ENCODE measurements at regions not wholly inside any gene's neighbourhood (a gene's known extent, or its start where the extent isn't known, plus 50 kb on each side); places are given as distances from the start of the nearest gene placed in this dataset.

- in situ Hi-C loops (cut with HindIII; ENCODE audit: low sequenced_read_pairs): no loop called here
- TF ChIP-seq CTCF (IDR thresholded peaks at IDR 0.05; ENCODE audit: low read depth, low read length, missing control alignments): no peak
- DNase-seq (ENCODE audit: low read depth): no peak
- H3K4me3 ChIP-seq (ENCODE audit: low read depth, low read length): no peak overlapping the region
These were observed 731.5 kb upstream of the FZD8 start for GRCh38 chr10:36373424-36374096.

- no peak for TF ChIP-seq CTCF (IDR thresholded peaks at IDR 0.05; ENCODE audit: low read depth, low read length, missing control alignments)
- DNase-seq (ENCODE audit: low read depth): no peak
- in situ Hi-C loops (cut with HindIII; ENCODE audit: low sequenced_read_pairs): no loop called here
- H3K4me3 ChIP-seq (ENCODE audit: low read depth, low read length): no peak overlapping the region
These were observed 725.3 kb upstream of the FZD8 start for GRCh38 chr10:36367362-36367761.

GRCh38 chr10:36366843-36367242 lies 724.7 kb upstream of the FZD8 start:
- in situ Hi-C loops (cut with HindIII; ENCODE audit: low sequenced_read_pairs): no loop called here
- no peak overlapping the region for H3K4me3 ChIP-seq (ENCODE audit: low read depth, low read length)
- no peak for DNase-seq (ENCODE audit: low read depth)
- TF ChIP-seq CTCF (IDR thresholded peaks at IDR 0.05; ENCODE audit: low read depth, low read length, missing control alignments): no peak

DNA sequence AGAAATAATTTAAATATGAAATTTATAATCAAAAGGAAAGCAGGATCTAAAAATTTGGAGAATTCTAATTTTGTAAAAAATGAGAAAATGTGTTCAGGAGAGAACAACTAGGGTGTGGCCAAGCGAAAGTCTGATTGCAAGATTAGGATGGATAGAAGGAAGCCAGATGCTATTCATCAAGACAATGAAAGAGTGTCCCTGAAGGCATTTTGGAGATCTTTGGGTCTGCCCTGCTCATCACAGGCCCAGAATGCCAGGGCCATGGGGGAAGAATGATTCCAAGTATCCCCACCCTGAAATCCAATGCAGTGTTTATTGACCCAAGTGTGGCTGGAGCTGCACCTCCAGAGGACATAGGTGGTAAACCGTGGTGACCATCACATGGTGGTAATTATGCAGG lies 724.0 kb upstream of the FZD8 start:
- in situ Hi-C loops (cut with HindIII; ENCODE audit: low sequenced_read_pairs): no loop called here
- TF ChIP-seq CTCF (IDR thresholded peaks at IDR 0.05; ENCODE audit: low read depth, low read length, missing control alignments): no peak
- DNase-seq (ENCODE audit: low read depth): no peak
- no peak overlapping the region for H3K4me3 ChIP-seq (ENCODE audit: low read depth, low read length)

DNA sequence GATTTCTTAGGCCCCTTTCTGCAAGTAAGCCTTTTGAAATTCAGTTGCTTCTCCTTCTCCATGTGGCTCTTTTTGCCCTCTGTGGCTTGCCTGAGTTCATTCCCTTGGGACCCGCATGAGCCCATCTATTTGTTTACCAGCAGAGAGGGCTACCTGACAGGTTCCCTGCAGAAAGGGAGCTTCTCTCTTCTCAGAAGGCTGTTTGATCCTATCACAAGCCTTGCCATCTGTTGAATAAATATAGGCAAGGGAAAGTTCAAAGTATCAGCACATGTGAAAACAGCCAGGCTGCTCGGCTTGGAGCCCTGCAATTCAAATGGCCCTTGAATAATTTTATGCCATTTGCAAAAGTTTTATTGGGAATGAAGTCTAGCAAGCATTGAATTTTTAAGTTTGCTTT lies 720.2 kb upstream of the FZD8 start:
- no peak for DNase-seq (ENCODE audit: low read depth)
- in situ Hi-C loops (cut with HindIII; ENCODE audit: low sequenced_read_pairs): no loop called here
- TF ChIP-seq CTCF (IDR thresholded peaks at IDR 0.05; ENCODE audit: low read depth, low read length, missing control alignments): no peak
- H3K4me3 ChIP-seq (ENCODE audit: low read depth, low read length): no peak overlapping the region

DNA sequence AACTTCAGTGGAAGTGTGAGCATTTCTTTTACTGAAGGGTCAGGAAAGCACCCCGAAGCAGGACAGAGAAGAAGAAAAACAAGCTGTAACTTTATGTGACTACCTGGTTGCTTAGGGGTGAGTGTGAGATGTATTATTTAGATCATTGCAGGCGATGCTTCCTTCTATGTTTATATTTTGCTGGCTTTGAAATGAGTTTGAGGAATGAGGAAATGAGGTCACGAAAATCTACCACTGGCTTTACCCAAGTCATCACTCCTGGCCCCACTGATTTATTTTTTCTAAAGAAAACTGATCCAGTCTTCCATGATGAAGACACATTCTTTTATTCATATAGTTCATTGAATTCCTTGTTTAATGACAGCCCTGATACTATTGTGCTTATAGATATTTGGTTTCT lies 716.6 kb upstream of the FZD8 start:
- in situ Hi-C loops (cut with HindIII; ENCODE audit: low sequenced_read_pairs): no loop called here
- no peak for TF ChIP-seq CTCF (IDR thresholded peaks at IDR 0.05; ENCODE audit: low read depth, low read length, missing control alignments)
- no peak overlapping the region for H3K4me3 ChIP-seq (ENCODE audit: low read depth, low read length)
- DNase-seq (ENCODE audit: low read depth): no peak

Measured in astrocyte of the cerebellum (primary cell).